H9 (cell line): ENCODE measurements at regions not wholly inside any gene's neighbourhood (a gene's known extent, or its start where the extent isn't known, plus 50 kb on each side); places are given as distances from the start of the nearest gene placed in this dataset.

Experiments used
- DNase-seq: peaks from one replicate; pipeline ENCODE4 v3.0.0-alpha.2; 2017
- H2AFZ ChIP-seq: one replicate; pipeline ENCODE4 v1.6.1; 2013; ENCODE audit warnings: mild to moderate bottlenecking, low read length, control low read depth, moderate library complexity
- H2AK5ac ChIP-seq: 2 replicates; pipeline ENCODE4 v1.6.1; 2013; ENCODE audit warnings: low read length, control low read depth, mixed read lengths; ENCODE audit not compliant: insufficient read length
- H2BK120ac ChIP-seq: one replicate; pipeline ENCODE4 v1.6.1; 2013; ENCODE audit warnings: low read depth, mild to moderate bottlenecking, low read length, control low read depth, inconsistent platforms; ENCODE audit not compliant: poor library complexity, severe bottlenecking
- H2BK12ac ChIP-seq: 2 replicates; pipeline ENCODE4 v1.6.1; 2013; ENCODE audit warnings: low read length, control low read depth, mixed read lengths, low read depth; ENCODE audit not compliant: insufficient read length
- H2BK15ac ChIP-seq: 2 replicates; pipeline ENCODE4 v1.6.1; 2013; ENCODE audit warnings: low read depth, low read length, control low read depth
- H2BK20ac ChIP-seq: one replicate; pipeline ENCODE4 v1.6.1; 2013; ENCODE audit warnings: low read depth, mild to moderate bottlenecking, low read length, control low read depth, inconsistent platforms; ENCODE audit not compliant: poor library complexity, severe bottlenecking
- H2BK5ac ChIP-seq: 2 replicates; pipeline ENCODE4 v1.6.1; 2013; ENCODE audit warnings: low read length, control low read depth, mixed read lengths; ENCODE audit not compliant: insufficient read length
- H3K14ac ChIP-seq: 2 replicates; pipeline ENCODE4 v1.6.1; 2013; ENCODE audit warnings: low read length, control low read depth; ENCODE audit not compliant: insufficient read depth
- H3K18ac ChIP-seq: 2 replicates; pipeline ENCODE4 v1.6.1; 2013; ENCODE audit warnings: low read depth, mild to moderate bottlenecking, mixed read lengths, low read length, control low read depth; ENCODE audit not compliant: insufficient read length
- H3K23ac ChIP-seq: 2 replicates; pipeline ENCODE4 v1.6.1; 2013; ENCODE audit warnings: low read length, control low read depth, mixed read lengths, low read depth; ENCODE audit not compliant: insufficient read length
- H3K23me2 ChIP-seq: 2 replicates; pipeline ENCODE4 v1.6.1; 2013; ENCODE audit warnings: low read depth, mild to moderate bottlenecking, mixed read lengths, low read length, control low read depth; ENCODE audit not compliant: insufficient read length, poor library complexity, severe bottlenecking
- H3K27ac ChIP-seq: 2 replicates; pipeline ENCODE4 v1.5.1; 2013; ENCODE audit warnings: low read length, control low read depth, mixed read lengths, low read depth; ENCODE audit not compliant: insufficient read length
- H3K27me3 ChIP-seq: 2 replicates; pipeline ENCODE4 v1.6.1; 2013; ENCODE audit warnings: low read length, control low read depth, inconsistent platforms; ENCODE audit not compliant: insufficient read depth
- H3K4ac ChIP-seq: 2 replicates; pipeline ENCODE4 v1.6.1; 2013; ENCODE audit warnings: low read depth, mild to moderate bottlenecking, control low read depth, inconsistent platforms, low read length, moderate library complexity
- H3K4me1 ChIP-seq: 2 replicates; pipeline ENCODE4 v1.6.1; 2013; ENCODE audit warnings: low read length, control low read depth, inconsistent platforms; ENCODE audit not compliant: insufficient read depth
- H3K4me2 ChIP-seq: 2 replicates; pipeline ENCODE4 v1.6.1; 2013; ENCODE audit warnings: low read length, control low read depth, mixed read lengths; ENCODE audit not compliant: insufficient read length, insufficient read depth
- H3K56ac ChIP-seq: 2 replicates; pipeline ENCODE4 v1.6.1; 2013; ENCODE audit warnings: low read depth, mild to moderate bottlenecking, mixed read lengths, low read length, control low read depth; ENCODE audit not compliant: insufficient read length
- H3K79me1 ChIP-seq: 2 replicates; pipeline ENCODE4 v1.6.1; 2013; ENCODE audit warnings: low read depth, mild to moderate bottlenecking, moderate library complexity, low read length, control low read depth, inconsistent platforms; ENCODE audit not compliant: insufficient read depth, poor library complexity, severe bottlenecking
- H3K79me2 ChIP-seq: 2 replicates; pipeline ENCODE4 v1.6.1; 2013; ENCODE audit warnings: low read length, control low read depth, inconsistent platforms; ENCODE audit not compliant: insufficient read depth
- H3K9ac ChIP-seq: 2 replicates; pipeline ENCODE4 v1.6.1; 2013; ENCODE audit warnings: low read length, control low read depth, mixed read lengths; ENCODE audit not compliant: insufficient read length; ENCODE audit errors: extremely low read depth
- H3K9me3 ChIP-seq: one replicate; pipeline ENCODE4 v1.6.1; 2013; ENCODE audit warnings: low read depth, low read length, inconsistent platforms; ENCODE audit not compliant: control insufficient read depth
- H3T11ph ChIP-seq: one replicate; pipeline ENCODE4 v1.6.1; 2013; ENCODE audit warnings: mild to moderate bottlenecking, low read length, control low read depth, inconsistent platforms
- H4K20me1 ChIP-seq: one replicate; pipeline ENCODE4 v1.6.1; 2013; ENCODE audit not compliant: control insufficient read depth, insufficient read length, insufficient read depth
- H4K5ac ChIP-seq: 2 replicates; pipeline ENCODE4 v1.6.1; 2013; ENCODE audit warnings: low read depth, mild to moderate bottlenecking, mixed read lengths, low read length, control low read depth; ENCODE audit not compliant: insufficient read length
- H4K8ac ChIP-seq: replicated peaks from 2 replicates; pipeline ENCODE4 v1.6.1; 2013; ENCODE audit warnings: low read length, control low read depth, mixed read lengths, low read depth; ENCODE audit not compliant: insufficient read length
- H4K91ac ChIP-seq: 2 replicates; pipeline ENCODE4 v1.6.1; 2013; ENCODE audit warnings: low read depth, mild to moderate bottlenecking, moderate library complexity, mixed read lengths, low read length, control low read depth; ENCODE audit not compliant: insufficient read length
- H3K27ac Mint-ChIP-seq, 3 experiments: 2 replicates in 2 of 3; 3 replicates in 1 of 3; pipeline ENCODE4 v1.8.0; 2020 to 2021; ENCODE audit warnings: mixed read lengths in 3 of 3, mild to moderate bottlenecking in 1 of 3, moderate library complexity in 1 of 3
- H3K27me3 Mint-ChIP-seq: 2 replicates; pipeline ENCODE4 v1.8.0; 2021; ENCODE audit warnings: low read depth, mild to moderate bottlenecking, moderate library complexity, mixed read lengths
- H3K36me3 Mint-ChIP-seq, 3 experiments: 2 replicates in 2 of 3; 3 replicates in 1 of 3; pipeline ENCODE4 v1.8.0; 2020 to 2021; ENCODE audit warnings: low read depth in 3 of 3, mixed read lengths in 3 of 3; ENCODE audit not compliant: insufficient read depth in 1 of 3
- H3K4me1 Mint-ChIP-seq, 2 experiments: 2 replicates each; pipeline ENCODE4 v1.8.0; 2020; ENCODE audit warnings: mixed read lengths in 2 of 2
- H3K4me3 Mint-ChIP-seq, 2 experiments: 2 replicates in 1 of 2; 3 replicates in 1 of 2; pipeline ENCODE4 v1.8.0; 2020 to 2021; ENCODE audit warnings: mild to moderate bottlenecking in 2 of 2, mixed read lengths in 2 of 2, moderate library complexity in 1 of 2
- H3K9me3 Mint-ChIP-seq, 2 experiments: 2 replicates in 1 of 2; 3 replicates in 1 of 2; pipeline ENCODE4 v1.8.0; 2020; ENCODE audit warnings: mild to moderate bottlenecking in 2 of 2, mixed read lengths in 2 of 2, moderate library complexity in 1 of 2
- CTCF ChIP-seq: fragments of 200-600 bp; sonication (generic); conservative IDR thresholded peaks from 3 replicates; pipeline ENCODE4 v1.8.0; 2021; ENCODE audit warnings: antibody characterized with exemption, mild to moderate bottlenecking
- WGBS: extraction: QIAGEN DNeasy Blood & Tissue Kit; methylation state at CpG from one replicate; pipeline ENCODE4 v1.1.7; 2013; ENCODE audit warnings: missing lambda C conversion rate, low lambda C conversion rate, mixed read lengths; ENCODE audit not compliant: insufficient read length; ENCODE audit errors: extremely low coverage; 5-methylcytosine and 5-hydroxymethylcytosine counted together

- Histone ChIP-seq H2AFZ (no peak overlapping the region), H3K4me1 (no peaks in the 10 kb centered on the region), H4K91ac (no peak overlapping the region), H4K5ac (no peak overlapping the region), H2BK12ac (no peak overlapping the region), H2BK20ac (no peak overlapping the region), H3K4ac (no peak overlapping the region), H3K18ac (no peak overlapping the region), H3K23me2 (no peaks in the 10 kb centered on the region), H3K9ac (no peak overlapping the region), H2BK120ac (no peak overlapping the region), H3K14ac (no peak overlapping the region), H3K27me3 (no peaks in the 10 kb centered on the region), H4K20me1 (no peaks in the 10 kb centered on the region), H3K23ac (no peak overlapping the region), H3K56ac (no peak overlapping the region), H3K4me2 (no peak overlapping the region), H3K27ac (no peak overlapping the region), H2BK15ac (no peak overlapping the region), H2BK5ac (no peak overlapping the region), H4K8ac (no peak overlapping the region), H3T11ph (no peak overlapping the region), H3K9me3 (no peaks in the 10 kb centered on the region), H2AK5ac (no peak overlapping the region), H3K79me2 (no peaks in the 10 kb centered on the region), H3K79me1 (no peaks in the 10 kb centered on the region)
- no peak for TF ChIP-seq CTCF
- no peaks in the 10 kb centered on the region for H3K27me3 Mint-ChIP-seq
- no peak for DNase-seq
- H3K36me3 Mint-ChIP-seq, result no peaks in the 10 kb centered on the region; a peak in 2 of 7 replicates
- no peak overlapping the region for H3K27ac Mint-ChIP-seq
- no peak overlapping the region for H3K4me3 Mint-ChIP-seq
- no CpG with 5 or more reads among the region's 2 CpGs for WGBS
- H3K9me3 Mint-ChIP-seq, result no peaks in the 10 kb centered on the region
- H3K4me1 Mint-ChIP-seq, result peaks cover 3 to 7% of the 10 kb centered on the region in 2 experiments; a peak in 3 of 4 replicates
Observed at GRCh38 chr3:86838927-86839326, 152.0 kb downstream of the VGLL3 start.
